ENCODE measurements at regions not wholly inside any gene's neighbourhood (a gene's known extent, or its start where the extent isn't known, plus 50 kb on each side); places are given as distances from the start of the nearest gene placed in this dataset.
"Not testable (repeated sequence)": the region's sequence is repeated elsewhere in the genome, so short reads cannot be mapped to it uniquely, and the experiment has no call there.

DNA sequence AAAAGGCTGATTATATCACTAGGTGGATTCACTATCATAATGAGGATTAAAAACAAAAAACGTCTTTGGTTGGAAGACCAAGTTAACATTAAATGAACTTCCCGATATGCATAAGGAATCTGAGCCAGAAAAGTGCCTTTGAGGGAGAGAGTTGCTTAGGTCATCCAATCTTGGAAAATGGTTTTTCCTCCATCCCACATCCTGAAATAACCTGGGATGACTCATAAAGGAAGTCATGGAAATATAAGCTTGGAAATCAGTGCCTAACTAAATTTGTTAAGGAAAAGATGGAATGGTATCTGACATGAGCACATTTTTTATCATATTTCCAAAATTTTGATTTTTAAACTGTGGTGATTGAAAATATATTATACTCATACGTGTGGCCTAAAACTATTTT lies 66.0 kb downstream of the KBTBD8 start:
- DNase-seq = no peak

DNA sequence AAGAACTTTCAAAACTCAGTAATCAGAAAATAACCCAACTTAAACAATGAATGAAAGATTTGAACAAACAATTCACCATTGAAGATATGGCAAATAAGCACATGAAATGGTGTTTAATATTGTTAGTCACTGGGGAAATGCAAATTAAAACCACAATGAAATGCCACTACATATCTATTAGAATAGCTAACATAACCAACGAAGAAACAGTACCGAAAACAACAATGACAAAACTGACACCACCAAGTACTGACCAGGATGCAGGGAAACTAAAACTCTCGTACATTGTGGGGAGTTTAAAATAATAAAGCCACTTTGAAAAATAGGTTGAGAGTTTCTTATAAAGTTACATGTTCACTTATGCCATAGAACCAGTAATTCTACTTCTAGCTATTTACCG lies 69.1 kb downstream of the KBTBD8 start:
- DNase-seq = no peak

DNA sequence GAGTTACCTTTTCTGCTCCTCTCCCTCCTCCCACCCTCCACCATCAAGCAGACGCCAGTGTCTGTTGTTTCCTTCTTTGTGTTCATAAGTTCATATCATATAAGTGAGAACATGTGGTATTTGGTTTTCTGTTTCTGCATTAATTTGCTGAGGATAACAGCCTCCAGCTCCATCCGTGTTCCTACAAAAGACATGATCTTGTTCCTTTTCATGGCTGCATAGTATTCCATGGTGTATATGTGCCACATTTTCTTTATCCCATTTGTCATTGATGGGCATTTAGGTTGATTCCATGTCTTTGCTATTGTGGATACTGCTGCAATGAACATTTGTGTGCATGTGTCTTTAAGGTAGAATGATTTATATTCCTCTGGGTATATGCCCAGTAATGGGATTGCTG lies 74.5 kb downstream of the KBTBD8 start:
- not testable (repeated sequence) for DNase-seq

DNA sequence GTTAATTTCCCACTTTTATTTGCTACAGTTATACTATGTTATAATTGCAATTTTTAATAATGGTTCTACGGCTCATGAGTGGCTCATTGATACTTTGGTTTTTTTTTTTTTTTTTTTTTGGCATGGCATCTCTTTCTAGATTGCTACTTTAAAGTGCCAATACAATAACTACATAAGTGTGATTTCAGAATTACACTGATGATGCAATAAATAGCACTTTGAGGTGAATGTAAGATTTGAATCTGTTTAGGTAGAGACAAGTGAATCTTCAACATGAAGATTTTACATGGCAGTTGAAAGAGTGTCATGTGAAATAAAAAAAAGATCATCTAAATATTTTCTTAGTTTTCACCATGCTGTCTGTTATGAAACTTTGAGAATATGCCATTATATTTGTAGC lies 75.7 kb downstream of the KBTBD8 start:
- DNase-seq = no peak

DNA sequence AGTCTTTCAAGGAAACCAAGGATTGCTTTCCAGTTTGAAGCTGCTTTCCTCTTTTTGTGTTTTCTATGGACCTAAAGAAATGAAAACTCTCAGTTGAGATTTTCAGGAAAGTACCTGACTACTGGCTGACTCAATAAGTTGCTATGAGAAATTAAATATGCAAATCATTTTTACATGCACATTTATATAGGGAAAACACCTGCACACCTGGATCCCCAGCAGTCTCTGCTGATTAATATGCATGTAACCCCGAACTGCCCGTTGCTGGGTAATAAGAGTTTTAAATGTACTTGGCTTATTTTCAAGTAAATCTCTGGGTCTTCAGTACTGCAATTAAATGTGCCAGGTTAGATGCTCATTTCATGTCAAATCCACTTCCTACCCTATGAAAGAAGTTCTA lies 77.2 kb downstream of the KBTBD8 start:
- DNase-seq = no peak

DNA sequence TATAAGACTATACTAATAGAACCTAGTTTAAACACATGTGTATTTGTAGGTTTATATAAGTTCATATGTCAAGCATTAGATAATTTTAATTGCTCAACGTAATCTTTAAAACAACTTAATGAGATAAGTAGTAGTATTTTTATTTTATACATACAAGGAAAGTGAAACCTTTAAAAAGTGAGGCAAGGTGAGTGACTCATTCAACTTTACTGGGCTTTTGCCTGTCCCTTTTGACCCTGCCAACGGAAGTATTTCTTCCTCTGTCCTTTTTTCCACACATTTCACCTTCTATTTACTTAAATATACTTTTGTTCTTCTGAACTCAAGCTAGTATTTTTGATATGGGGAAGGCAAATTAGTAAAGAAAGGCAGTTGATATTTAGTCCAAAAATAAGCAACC lies 78.5 kb downstream of the KBTBD8 start:
- peak; percentile 2 for DNase-seq

DNA sequence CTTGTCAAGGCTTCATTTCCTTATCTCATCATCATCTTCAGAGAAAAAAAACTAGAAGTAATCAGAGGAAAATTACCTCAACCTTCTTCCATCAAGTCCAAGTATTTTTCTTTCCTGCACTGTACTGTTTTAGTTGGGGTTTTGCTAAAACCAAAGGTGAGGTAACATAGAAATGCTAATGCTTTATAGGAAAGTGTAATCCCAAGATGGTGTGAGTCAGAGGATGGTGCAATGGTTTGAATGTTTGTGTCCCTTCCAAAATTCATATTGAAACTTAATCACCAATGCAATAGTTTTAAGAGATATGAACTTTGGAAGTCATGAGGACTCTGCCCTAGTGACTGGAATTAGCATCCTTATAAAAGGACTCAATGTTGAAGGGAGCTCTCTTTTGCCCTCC lies 79.5 kb downstream of the KBTBD8 start:
- DNase-seq = no peak

DNA sequence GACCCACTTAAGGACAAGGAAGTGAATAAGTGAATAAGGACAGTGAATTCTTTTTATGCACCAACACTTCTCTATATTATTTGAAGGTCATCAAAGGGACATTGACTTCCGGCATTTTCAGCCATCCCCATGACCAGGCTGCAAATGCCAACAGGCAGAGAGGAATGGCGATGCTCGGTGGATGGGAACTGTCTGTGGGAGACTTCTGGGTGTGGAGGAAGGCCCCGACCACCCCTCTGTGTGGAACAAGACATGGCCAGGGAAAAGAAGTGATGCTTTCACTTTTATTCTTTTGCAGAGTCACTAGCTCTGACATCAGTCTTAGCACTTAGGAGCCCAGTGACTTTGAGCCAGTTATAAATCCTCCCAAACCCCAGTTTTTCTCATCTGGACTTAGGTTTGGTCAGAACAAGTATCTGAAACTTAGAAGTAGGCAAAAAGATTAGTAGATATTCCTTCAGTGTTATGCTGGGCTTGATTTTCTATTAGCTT lies 84.5 kb downstream of the KBTBD8 start:
- DNase-seq = no peak

DNA sequence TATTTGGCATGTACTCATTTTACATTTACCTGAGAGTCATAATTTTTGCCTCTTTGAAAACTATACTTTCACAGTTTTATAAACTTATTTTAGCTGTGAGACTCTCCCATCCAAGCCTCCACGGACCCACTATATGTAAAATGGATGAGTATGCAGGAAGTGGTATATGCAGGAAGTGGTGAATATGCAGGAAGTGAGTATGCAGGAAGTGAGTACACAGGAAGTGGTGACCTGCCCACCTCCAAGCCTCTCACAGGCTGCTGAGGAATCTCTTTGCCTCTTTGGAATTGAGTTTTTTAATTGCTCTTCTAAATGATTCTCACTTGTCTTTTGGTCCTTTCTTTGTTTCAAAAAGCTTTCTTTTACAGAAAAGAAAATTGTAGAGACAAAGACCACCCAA lies 85.2 kb downstream of the KBTBD8 start:
- DNase-seq = peak; percentile 5

DNA sequence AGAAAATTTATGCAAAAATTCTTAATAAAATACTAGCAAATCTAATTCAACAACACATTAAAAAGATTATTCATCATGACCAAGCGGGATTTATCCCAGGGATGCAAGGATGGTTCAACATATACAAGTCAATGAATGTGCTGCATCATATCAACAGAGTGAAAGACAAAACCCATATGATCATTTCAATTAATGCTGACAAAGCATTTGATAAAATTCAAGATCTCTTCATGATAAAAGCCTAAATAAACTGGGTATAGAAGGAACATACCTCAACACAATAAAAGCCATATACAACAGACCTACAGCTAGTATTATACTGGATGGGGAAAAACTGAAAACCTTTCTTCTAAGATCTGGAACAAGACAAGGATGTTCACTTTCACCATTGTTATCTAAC lies 89.7 kb downstream of the KBTBD8 start:
- DNase-seq = no peak

DNA sequence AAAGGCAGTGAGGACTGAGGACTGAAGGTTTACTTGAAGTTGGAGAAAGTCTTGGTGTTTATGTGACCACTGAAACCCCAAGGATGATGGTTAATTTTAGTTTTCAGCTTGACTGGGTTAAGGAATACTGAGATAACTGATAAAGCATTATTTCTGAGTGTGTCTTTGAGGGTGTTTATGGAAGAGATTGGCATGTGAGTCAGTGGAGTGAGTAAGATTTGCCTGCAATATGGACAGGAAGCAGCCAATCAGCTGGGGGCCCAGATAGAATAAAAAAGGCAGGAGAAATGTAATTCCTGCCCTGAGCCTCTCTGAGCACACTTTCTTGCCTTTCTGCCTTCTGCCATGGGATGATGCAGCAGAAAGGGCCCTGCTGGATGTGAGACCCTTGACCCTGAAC lies 92.4 kb downstream of the KBTBD8 start:
- no peak for DNase-seq

DNA sequence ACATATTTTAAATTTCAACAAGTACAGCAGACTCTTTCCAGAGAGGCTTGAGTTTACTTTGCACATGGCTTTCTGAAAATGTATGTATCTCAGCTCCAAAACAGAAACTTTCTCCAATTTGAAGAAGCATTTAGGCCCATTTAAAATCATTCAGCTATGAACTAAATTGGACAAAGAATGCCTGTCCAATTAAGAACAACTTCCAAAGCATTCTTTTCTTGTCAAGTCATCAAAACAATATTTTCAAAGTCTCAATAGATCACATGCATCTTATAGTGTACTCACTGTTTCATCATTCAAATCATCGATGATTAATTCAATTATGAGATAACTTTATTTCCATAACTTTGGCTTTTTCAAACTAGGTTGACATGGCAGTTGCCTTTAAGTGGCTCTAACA lies 95.2 kb downstream of the KBTBD8 start:
- no peak for DNase-seq

DNA sequence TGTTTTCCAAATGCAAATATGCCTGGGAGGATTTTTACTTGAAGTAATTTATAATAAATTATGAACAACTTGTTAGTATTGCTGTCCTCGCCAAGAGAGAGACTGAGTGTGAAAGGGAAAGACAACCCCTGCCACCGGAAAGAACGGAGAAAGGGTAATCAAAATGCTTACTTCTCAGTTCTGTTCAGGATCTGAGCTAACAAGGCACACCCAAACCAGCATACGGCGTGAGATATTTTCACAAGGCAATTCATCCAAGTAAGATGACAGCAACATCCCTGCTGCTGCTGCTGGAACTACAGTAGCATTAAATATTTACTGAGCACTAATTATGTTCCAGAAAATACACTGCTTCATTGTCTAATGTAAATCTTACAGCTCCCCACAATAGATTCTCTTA lies 96.1 kb downstream of the KBTBD8 start:
- DNase-seq = no peak

DNA sequence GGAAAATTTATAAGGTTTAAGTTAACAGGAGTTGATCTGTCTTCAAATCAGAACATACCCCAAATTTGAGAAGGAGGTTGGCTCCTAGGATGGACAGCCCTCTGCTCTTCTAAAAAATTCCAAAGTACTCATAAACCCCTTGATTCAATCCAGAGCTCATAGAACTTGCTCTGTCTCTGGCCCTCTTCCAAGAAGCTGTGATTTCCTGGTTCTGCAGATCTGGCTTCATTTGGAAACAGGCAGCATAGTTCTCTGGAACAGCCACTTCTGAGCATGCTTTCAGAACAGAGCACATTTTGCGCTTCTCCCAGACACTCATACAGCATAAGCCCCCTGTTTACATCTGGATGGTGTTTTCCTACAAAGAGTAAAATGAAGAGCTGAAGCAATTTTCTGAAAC lies 96.7 kb downstream of the KBTBD8 start:
- DNase-seq = no peak

DNA sequence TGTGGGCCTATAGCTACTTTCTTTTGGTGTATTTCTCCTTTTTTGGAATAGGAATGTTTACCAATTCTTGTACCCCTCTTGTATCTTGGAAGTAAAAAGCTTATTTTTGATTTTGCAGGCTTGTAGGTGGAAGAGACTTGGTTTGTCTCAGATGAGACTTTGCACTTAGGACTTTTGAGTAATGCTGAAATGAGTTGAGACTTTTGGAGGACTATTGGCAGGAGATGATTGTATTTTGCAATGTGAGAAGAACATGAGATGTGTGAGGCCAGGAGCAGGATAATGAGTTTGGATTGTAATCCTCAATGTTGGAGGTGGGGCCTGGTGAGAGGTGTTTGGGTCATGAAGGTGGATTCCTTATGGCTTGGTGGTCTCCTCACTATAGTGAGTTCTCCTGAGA lies 106.3 kb downstream of the KBTBD8 start:
- DNase-seq = no peak

DNA sequence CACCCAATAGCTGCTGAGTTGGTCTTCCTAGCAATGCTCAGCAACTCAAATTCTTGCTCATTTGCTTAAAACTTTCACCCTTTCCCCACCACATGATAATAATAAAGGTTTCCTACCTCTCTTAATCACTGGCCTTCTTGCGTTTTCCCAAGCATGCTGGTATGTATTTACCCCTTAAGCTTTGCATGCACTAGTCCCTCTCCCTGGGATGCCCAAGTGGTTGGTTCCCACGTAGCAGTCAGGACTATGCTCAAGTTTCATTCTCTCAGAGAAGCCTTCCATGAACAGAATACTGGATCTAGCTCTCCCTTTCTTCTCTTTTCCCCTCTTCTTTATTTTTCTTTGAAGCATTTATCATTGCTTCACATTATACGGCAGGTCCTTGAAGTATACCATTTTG lies 108.8 kb downstream of the KBTBD8 start:
- no peak for DNase-seq

DNA sequence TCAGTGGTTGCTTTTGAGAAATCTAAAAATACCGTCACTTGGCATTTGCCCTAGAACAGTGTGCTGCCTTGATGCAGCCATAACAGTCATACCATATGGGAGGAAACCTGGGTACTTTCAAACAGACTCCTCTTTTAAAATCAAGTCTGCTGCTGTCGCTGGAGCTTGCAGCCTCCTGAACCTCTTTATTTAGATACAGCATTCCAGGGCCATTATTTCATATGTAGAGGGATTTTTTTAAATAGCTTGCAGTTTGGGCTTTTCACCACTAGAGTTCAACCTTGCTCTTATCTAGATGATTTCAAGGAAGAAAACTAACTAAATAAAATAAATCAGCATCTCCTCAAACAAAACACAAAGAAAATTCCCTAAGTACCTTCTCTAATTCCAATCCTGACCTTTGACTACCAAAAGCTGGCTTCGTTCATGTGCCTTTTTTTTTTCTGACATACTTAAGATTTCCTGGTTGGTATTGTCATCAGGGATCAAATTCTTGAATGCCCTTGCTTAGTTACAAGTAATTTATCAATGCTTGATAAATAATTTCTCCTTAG lies 111.6 kb downstream of the KBTBD8 start:
- peak; percentile 44 for DNase-seq

DNA sequence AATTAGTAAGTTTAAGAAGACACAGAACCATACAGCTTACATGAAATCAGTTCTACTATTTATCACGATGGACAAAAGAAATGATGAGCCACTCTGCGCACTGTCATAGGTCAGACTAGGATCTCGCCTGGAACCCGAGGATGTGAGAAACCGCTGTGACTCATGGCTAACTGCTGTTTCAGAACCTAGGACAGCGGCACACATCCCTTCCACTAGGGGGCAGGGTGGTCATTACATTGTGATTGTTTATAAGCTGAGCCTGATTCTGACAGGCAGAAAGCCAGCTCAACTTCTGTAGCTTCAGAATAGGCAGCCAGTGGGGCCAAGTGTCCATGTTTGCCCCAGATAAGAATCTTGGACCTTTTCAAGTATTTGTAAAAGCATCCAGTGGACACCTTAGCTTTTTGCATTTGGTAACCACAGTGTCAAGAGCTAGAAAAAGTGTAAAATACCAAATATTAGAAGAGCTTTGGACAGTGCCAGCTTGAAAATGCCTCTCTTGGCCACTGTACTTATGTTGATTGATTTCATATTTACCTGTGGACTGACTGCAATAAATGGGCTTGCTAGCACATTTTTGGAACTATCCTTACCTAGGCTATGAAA lies 115.8 kb downstream of the KBTBD8 start:
- peak; percentile 82 for DNase-seq

DNA sequence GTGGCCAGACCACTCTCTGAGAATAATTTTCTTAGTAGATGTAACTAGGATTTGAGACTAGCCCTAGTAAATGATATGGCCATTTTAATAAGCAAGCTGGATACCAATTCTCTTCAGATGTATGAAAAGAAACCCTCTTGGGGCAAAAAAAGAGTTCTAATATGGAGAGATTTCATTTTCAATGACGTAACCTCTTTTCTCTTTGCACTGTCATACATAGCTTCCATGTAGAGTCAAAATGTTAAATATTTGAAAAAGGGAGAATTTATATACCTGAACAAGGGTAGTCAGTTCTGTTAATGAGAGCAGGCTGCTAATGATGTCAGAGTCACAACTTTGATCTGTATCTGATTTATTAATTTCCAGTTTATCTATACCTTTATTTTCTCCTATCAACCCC lies 120.0 kb downstream of the KBTBD8 start:
- no peak for DNase-seq

DNA sequence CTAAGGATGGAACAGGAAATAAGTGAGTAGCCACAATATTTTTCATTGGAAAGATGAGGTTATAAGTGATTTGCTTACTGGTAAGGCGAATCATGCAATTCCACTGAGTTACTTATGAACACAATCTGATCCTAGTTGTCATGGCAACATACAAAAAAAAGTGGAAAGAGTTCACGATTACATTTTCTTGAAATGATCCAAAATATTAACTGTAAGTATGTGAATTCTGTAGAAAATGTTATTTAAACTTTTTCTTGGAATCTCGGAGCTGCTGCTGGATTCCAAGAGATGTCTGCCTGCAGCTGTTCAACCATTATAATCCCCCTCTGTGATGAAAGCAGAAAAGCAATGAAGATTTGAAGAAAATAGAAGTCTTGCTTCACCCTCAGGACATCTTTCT lies 120.5 kb downstream of the KBTBD8 start:
- no peak for DNase-seq

DNA sequence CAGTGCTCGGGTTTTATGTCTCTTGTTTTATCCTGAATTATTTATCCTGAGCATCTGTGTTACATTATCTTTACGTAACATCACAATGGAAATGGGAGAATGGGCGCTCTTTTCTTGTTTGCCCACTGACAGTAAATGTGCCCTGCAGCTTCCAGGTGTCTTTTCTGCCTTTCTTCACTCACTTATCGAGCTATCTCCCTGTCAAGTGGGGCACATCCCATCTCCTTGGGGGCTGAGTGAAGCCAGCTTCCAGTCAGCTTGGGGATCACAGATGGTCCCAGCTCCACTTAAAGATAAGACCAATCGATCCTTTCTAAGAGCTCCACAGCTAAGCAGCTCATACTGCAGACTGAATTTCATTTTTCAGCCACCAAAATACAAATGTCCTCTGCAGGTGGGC lies 125.8 kb downstream of the KBTBD8 start:
- no peak for DNase-seq

DNA sequence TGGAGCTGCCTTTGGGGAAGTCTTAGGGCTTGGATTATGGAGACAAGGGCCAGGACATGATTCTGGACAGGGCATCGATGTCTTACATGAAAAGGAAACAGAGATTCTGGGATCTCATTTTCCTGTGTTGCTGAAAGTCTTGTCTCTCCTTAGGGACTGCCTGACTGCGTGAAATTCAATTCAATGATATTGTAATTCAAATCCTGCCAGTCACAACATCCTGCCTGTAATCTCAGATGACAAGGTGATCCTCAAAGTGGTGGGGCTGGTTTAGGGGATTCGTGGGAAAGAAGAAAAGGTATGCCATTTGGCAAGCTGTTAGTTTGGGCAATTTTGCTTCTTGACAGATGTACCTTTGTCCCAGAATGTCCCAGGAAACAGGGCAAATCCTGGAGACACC lies 129.1 kb downstream of the KBTBD8 start:
- DNase-seq = no peak

DNA sequence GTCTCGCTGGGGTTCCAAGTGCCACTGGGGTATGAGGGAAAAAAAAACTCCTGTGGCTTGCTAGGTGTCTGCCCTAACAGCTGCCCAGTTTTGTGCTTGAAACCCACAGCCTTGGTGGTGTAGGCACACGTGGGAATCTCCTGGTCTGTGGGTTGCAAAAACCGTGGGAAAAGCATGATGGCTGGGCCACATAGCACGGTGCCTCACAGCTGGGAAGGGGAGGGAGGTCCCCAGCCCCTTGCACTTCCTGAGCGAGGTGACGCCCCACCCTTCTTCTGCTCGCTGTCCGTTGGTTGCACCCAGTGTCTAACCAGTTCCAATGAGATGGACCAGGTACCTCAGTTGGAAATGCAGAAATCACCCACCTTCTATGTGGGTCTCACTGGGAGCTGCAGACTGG lies 144.3 kb downstream of the KBTBD8 start:
- DNase-seq = no peak

DNA sequence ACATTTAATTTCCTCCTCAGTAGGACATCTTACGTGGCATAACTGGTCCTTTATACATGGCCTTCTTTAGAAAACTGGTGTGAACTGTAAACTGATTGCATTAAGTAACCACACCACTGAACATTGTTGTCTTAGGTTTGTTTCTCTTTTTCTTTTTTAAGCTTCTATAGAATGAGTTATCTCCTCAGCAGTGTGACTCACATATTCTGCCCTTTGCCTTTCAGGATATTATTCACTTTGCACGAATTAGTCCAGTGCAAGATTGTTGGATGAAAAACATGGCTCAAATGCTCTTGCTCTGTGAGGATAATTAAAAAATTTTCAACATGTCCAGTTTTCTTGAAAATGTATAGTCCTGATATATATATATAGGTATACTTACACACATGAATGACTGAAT lies 147.6 kb downstream of the KBTBD8 start:
- no peak for DNase-seq

DNA sequence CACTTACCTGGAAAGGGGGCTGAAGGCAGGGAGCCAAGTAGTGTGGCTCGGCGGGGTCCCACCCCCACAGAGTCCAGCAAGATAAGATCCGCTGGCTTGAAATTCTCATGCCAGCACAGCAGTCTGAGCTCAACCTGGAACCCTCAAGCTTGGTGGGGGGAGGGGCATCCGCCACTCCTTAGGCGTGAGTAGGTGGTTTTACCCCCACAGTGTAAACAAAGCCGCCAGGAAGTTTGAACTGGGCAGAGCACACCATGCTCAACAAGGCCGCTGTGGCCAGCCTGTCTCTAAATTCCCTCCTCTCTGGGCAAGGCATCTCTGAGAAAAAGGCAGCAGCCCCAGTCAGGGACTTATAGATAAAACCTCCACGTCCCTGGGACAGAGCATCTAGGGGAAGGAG lies 156.3 kb downstream of the KBTBD8 start:
- DNase-seq = no peak
